Cardiac fibroblast (primary cell): ENCODE measurements at regions not wholly inside any gene's neighbourhood (a gene's known extent, or its start where the extent isn't known, plus 50 kb on each side); places are given as distances from the start of the nearest gene placed in this dataset.

Experiments used
- DNase-seq, 2 donors: peaks; one replicate each; pipeline versions ENCODE4 v3.0.0 to v3.0.0-alpha.2; 2010; ENCODE audit warnings: low read depth in 2 of 2
- H3K4me3 ChIP-seq, 2 donors: replicated peaks in 1 of 2; 1 replicate in 1 of 2; 2 replicates in 1 of 2; pipeline ENCODE4 v1.5.1; 2011; ENCODE audit warnings: low read depth in 2 of 2, low read length in 2 of 2, mild to moderate bottlenecking in 2 of 2, moderate library complexity in 1 of 2
- TF ChIP-seq, protein P1 (sequence below): IDR thresholded peaks from one replicate; pipeline ENCODE4 v1.5.1; 2011; ENCODE audit warnings: low read depth, mild to moderate bottlenecking, low read length, inconsistent platforms

DNA sequence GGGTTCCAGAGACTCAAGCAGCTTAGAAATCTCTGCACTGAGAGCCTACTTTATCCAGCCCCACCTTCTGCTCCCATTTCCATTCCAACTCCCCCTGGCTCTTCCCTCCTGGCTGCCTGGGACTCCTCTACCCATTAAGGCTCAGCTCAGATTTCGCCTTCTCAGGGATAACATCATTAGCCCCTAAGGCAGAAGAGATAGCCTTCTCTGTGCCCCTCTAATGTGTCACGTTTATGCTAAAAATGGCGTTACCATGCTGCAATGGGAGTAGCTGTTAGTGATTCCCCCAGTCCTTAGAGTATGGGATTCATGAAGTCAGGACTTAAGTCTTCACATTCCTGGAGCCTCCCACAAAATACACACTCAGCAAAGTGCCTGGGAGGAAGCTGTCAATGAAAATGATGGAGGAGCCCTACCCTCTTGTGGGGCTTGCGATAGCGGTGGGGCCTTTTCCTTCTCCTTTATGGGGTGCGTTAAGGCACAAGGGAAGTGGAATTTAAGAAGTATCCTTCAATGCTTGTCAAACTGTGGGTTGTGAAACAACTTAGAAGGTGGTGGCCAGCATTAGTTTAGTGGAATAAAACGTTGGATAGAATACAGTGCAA is 144.7 kb upstream of the COPS8 start:
- TF ChIP-seq, protein P1, sequence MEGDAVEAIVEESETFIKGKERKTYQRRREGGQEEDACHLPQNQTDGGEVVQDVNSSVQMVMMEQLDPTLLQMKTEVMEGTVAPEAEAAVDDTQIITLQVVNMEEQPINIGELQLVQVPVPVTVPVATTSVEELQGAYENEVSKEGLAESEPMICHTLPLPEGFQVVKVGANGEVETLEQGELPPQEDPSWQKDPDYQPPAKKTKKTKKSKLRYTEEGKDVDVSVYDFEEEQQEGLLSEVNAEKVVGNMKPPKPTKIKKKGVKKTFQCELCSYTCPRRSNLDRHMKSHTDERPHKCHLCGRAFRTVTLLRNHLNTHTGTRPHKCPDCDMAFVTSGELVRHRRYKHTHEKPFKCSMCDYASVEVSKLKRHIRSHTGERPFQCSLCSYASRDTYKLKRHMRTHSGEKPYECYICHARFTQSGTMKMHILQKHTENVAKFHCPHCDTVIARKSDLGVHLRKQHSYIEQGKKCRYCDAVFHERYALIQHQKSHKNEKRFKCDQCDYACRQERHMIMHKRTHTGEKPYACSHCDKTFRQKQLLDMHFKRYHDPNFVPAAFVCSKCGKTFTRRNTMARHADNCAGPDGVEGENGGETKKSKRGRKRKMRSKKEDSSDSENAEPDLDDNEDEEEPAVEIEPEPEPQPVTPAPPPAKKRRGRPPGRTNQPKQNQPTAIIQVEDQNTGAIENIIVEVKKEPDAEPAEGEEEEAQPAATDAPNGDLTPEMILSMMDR, result no peak
- no peak overlapping the region for H3K4me3 ChIP-seq
- no peak for DNase-seq

DNA sequence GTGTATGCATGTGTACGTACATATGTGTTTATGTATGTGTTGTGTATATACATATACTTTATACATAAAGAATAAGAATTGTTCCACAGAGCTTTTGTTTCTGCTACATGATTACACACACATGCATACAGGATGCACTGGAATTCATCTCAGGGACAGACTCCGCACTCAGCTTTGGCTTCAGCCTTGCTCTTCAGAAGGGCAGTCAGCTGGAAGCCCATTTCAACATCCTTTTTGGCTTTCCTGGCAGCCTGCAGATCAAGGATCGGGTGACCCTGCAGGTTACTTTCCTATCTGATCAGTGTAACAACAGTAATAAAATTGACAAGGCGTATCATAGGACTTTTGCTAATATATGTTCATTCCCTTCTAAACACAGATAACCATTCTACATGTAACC is 144.1 kb upstream of the COPS8 start:
- no peak for DNase-seq
- TF ChIP-seq, protein P1, result no peak
- H3K4me3 ChIP-seq, result no peak overlapping the region

- TF ChIP-seq, protein P1, result no peak
- DNase-seq, result no peak
- H3K4me3 ChIP-seq, result no peak overlapping the region
These were observed 143.1 kb upstream of the COPS8 start for GRCh38 chr2:236942554-236942953.

DNA sequence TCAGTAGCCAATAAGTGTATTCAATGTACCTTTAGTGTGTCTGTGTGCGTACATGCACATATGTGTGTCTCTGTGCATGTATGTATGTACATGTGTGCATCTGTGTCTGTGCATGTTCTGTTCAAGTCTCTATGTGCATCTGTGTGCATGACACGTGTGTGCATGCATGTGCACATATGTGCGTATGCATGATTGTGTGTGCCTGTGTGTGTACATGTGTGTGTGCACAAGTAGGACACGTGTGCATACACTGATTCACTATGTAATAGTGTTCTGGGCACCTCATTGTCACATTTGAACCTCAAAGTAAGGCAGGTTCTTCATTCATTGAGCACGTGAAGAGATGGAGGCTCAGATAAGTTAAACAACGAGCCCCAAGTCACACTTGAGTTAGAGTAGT is 142.6 kb upstream of the COPS8 start:
- DNase-seq, result no peak
- TF ChIP-seq, protein P1, result no peak
- no peak overlapping the region for H3K4me3 ChIP-seq

- no peak for DNase-seq
- TF ChIP-seq, protein P1, result no peak
These were observed 141.7 kb upstream of the COPS8 start for GRCh38 chr2:236943841-236944513.

GRCh38 chr2:236944561-236944960 is 141.1 kb upstream of the COPS8 start:
- TF ChIP-seq, protein P1, result no peak
- no peak overlapping the region for H3K4me3 ChIP-seq
- DNase-seq, result no peak

More at GRCh38 chr2:236943841-236944513, 141.7 kb upstream of the COPS8 start:
- no peak overlapping the region for H3K4me3 ChIP-seq
